Thyroid gland (tissue), 4 donors: ENCODE measurements at regions not wholly inside any gene's neighbourhood (a gene's known extent, or its start where the extent isn't known, plus 50 kb on each side); places are given as distances from the start of the nearest gene placed in this dataset.
A peak's percentile ranks its signal among the peaks of the same experiment; 100 is the strongest.

ENCODE experiments used
- DNase-seq, 2 donors: peaks; one replicate each; pipeline ENCODE4 v3.0.0-alpha.2; 2019
- H3K27ac ChIP-seq, 3 donors: fragments of 200-600 bp; sonication (generic); 1 replicate in 2 of 3; 2 replicates in 1 of 3; pipeline ENCODE4 v1.5.1; 2016 to 2019; ENCODE audit warnings: mild to moderate bottlenecking in 1 of 3, moderate library complexity in 1 of 3
- H3K27me3 ChIP-seq: fragments of 200-600 bp; sonication (generic); one replicate; pipeline ENCODE4 v1.5.1; 2019
- H3K36me3 ChIP-seq, 2 donors: fragments of 200-600 bp; sonication (generic); one replicate each; pipeline ENCODE4 v1.5.1; 2016 to 2019
- H3K4me1 ChIP-seq, 2 donors: fragments of 200-600 bp; sonication (generic); one replicate each; pipeline ENCODE4 v1.5.1; 2017 to 2019
- H3K4me3 ChIP-seq, 3 donors: fragments of 200-600 bp; sonication (generic); replicated peaks in 1 of 3; 1 replicate in 2 of 3; 2 replicates in 1 of 3; pipeline ENCODE4 v1.5.1; 2016; ENCODE audit warnings: mild to moderate bottlenecking in 1 of 3
- H3K9me3 ChIP-seq: fragments of 200-600 bp; sonication (generic); one replicate; pipeline ENCODE4 v1.5.1; 2017
- POLR2A ChIP-seq, 2 donors: fragments of 450-650 bp; IDR thresholded peaks; one replicate each; pipeline ENCODE4 v1.6.1; 2017; ENCODE audit warnings: antibody characterized with exemption in 2 of 2, mild to moderate bottlenecking in 2 of 2, moderate library complexity in 1 of 2
- WGBS, 2 donors: methylation state at CpG; one replicate each; pipeline ENCODE4 v1.1.5; 2017; 5-methylcytosine and 5-hydroxymethylcytosine counted together
- intact Hi-C: fragments of 100-400 bp; cut with DNase I; formaldehyde crosslinking; loops from one replicate; pipeline ENCODE4 v1.15.1; 2023
- TF ChIP-seq, protein P1 (sequence below), 6 experiments: fragments of 200-600 bp in 3 of 6; fragments of 450-650 bp in 3 of 6; sonication (generic) in 3 of 6; IDR thresholded peaks; one replicate each; pipeline ENCODE4 v1.5.1; 2016 to 2019; ENCODE audit warnings: antibody characterized with exemption in 6 of 6, mild to moderate bottlenecking in 2 of 6, inconsistent platforms in 1 of 6, moderate library complexity in 1 of 6

DNA sequence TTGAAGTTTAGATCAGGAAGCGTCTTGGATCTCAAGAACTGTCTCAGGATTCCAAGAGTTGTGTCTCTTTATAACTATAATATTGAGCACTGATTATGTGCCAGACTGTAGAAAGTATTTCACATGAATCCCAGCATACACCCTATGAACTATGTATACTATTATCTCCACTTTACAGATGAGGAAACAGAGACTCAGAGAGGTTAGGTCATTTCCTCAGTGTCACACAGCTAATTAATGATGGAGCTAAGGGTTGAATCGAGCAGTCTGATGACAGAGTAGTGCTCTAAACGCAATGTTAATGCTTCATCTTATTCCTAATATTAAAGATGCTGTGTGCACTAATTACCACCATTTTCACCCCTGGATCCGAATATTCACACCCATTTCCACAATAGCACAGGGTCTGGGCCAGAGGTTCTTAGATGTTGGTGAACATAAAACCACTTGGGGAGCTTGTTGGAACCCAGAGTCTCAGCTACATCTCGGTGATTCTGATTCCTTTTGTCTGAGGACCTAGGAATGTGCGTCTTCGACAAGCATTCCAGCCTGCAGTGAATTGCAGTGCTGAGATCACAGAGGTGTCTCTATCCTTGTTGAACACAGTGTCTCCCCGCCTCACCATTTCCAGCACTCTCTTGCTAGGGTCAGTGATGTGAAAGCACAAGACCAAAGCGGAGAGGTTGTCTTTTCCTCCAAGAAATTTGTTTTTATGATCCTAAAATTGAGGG, 213.8 kb downstream of the SP3 start:
- Histone ChIP-seq H3K36me3 (no peaks in the 10 kb centered on the region), H3K4me1 (peaks cover 8 to 20% of the 10 kb centered on the region in 2 donors), H3K27ac (no peak overlapping the region), H3K27me3 (no peaks in the 10 kb centered on the region), H3K4me3 (no peak overlapping the region), H3K9me3 (no peaks in the 10 kb centered on the region)
- WGBS, 2 donors, result 89 to 90% methylated on average over 9 of the region's 9 CpGs
- no peak for DNase-seq
- intact Hi-C loops, result no loop called here
- TF ChIP-seq, protein P1, sequence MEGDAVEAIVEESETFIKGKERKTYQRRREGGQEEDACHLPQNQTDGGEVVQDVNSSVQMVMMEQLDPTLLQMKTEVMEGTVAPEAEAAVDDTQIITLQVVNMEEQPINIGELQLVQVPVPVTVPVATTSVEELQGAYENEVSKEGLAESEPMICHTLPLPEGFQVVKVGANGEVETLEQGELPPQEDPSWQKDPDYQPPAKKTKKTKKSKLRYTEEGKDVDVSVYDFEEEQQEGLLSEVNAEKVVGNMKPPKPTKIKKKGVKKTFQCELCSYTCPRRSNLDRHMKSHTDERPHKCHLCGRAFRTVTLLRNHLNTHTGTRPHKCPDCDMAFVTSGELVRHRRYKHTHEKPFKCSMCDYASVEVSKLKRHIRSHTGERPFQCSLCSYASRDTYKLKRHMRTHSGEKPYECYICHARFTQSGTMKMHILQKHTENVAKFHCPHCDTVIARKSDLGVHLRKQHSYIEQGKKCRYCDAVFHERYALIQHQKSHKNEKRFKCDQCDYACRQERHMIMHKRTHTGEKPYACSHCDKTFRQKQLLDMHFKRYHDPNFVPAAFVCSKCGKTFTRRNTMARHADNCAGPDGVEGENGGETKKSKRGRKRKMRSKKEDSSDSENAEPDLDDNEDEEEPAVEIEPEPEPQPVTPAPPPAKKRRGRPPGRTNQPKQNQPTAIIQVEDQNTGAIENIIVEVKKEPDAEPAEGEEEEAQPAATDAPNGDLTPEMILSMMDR (IDR thresholded peaks at IDR 0.05), result no peak
- no peak for TF ChIP-seq POLR2A (IDR thresholded peaks at IDR 0.05)

DNA sequence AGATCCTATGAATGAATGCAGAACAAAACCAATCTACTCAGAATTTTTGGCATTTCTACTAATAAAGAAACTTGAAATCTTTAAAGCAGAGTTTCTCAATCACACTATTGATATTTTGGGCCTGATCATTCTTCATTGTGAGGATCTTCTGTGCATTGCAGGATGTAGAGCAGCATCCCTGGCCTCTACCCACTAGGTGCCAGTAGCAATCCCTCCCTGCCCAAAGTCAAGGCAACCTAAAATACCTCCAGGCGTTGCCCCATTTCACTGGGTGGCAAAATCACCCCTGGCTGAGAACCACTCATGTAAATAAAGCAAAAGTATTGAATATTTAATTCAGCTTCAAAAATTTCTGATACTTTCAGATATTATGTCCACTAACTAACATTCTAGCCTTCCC, 213.0 kb downstream of the SP3 start:
- TF ChIP-seq POLR2A (IDR thresholded peaks at IDR 0.05), result no peak
- TF ChIP-seq, protein P1 (IDR thresholded peaks at IDR 0.05), result peak in 1 of 6 experiments; percentile 10
- no peak for DNase-seq

DNA sequence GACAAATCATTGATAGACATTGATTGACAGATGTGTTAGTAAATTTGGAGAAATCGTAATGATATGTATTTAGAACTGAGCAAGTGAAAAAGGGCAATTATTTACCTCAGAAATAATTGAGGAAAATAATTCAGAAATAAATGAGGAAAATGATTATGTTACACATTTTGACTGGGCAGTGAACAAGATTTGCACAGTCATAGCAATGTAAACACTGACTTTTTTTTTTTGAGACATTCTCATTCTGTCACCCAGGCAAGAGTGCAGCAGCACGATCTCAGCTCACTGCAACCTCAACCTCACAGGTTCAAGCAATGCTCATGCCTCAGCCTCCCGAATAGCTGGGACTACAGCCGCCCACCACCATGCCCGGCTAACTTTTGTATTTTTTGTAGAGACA, 211.7 kb downstream of the SP3 start:
- TF ChIP-seq, protein P1 (IDR thresholded peaks at IDR 0.05), result no peak
- TF ChIP-seq POLR2A (IDR thresholded peaks at IDR 0.05), result no peak
- Histone ChIP-seq H3K4me3 (no peak overlapping the region), H3K9me3 (no peaks in the 10 kb centered on the region), H3K27me3 (no peaks in the 10 kb centered on the region), H3K36me3 (no peaks in the 10 kb centered on the region), H3K4me1 (peaks cover 8 to 20% of the 10 kb centered on the region in 2 donors), H3K27ac (no peak overlapping the region)
- intact Hi-C loops, result no loop called here
- no peak for DNase-seq
- WGBS, 2 donors, result 94% methylated on average over 5 of the region's 5 CpGs

More for the DNA sequence above, 213.0 kb downstream of the SP3 start:
- H3K4me3 ChIP-seq, result no peak overlapping the region
- intact Hi-C loops, result no loop called here
- H3K27ac ChIP-seq, result no peak overlapping the region
- H3K27me3 ChIP-seq, result no peaks in the 10 kb centered on the region
- peaks cover 8 to 20% of the 10 kb centered on the region in 2 donors for H3K4me1 ChIP-seq
- H3K9me3 ChIP-seq, result no peaks in the 10 kb centered on the region
- WGBS, 2 donors, result 34 to 56% methylated on average over 1 of the region's 1 CpG
- H3K36me3 ChIP-seq, result no peaks in the 10 kb centered on the region

DNA sequence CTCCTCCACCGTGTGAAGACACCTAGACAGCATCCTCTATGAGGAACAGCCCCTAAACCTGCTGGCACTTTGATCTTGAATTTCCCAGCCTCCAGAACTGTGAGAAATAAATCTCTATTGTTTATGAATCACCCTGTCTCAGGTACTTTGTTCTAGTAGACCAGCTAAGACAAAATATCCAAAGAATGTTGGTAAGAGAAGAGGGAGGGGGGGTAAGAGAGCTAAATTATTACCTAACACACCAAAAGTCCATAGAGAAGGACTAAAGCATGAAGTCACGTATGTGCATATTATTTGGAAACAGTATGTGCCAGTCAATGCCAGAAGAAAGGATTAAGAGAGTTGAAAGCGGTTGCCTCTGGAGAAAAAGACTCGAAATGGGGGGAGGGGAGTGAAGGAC, 211.0 kb downstream of the SP3 start:
- intact Hi-C loops, result no loop called here
- 79 to 81% methylated on average over 4 of the region's 4 CpGs for WGBS, 2 donors
- no peaks in the 10 kb centered on the region for H3K9me3 ChIP-seq

DNA sequence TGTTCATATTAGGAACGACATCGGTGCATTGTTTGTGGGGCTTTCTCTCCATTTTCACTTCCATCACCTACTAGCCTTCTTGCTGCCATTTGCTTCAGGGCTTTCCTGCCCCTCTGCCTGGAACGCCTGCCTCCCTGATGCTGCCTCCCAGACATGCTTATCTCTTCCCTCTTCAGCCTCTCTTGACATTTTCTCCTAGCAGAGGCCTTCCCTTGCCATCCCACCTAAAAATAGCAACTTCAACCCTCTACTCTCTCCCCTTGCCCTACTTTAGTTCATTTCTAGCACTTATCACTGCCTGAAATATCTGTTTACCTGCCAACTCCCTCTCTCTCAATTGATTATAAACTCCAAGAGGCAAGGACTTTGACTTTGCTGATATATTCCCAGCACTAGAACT, 210.3 kb downstream of the SP3 start:
- 80 to 89% methylated on average over 3 of the region's 3 CpGs for WGBS, 2 donors
- intact Hi-C loops, result no loop called here

More for the DNA sequence above, 211.0 kb downstream of the SP3 start:
- H3K4me3 ChIP-seq, result no peak overlapping the region
- H3K36me3 ChIP-seq, result no peaks in the 10 kb centered on the region
- TF ChIP-seq, protein P1 (IDR thresholded peaks at IDR 0.05), result no peak
- TF ChIP-seq POLR2A (IDR thresholded peaks at IDR 0.05), result no peak
- no peaks in the 10 kb centered on the region for H3K27me3 ChIP-seq
- no peak overlapping the region for H3K27ac ChIP-seq
- H3K4me1 ChIP-seq, result peaks cover 8 to 20% of the 10 kb centered on the region in 2 donors
- no peak for DNase-seq

More for the DNA sequence above, 210.3 kb downstream of the SP3 start:
- TF ChIP-seq, protein P1 (IDR thresholded peaks at IDR 0.05), result no peak
- TF ChIP-seq POLR2A (IDR thresholded peaks at IDR 0.05), result no peak
- Histone ChIP-seq H3K27ac (no peak overlapping the region), H3K4me1 (peaks cover 10 to 19% of the 10 kb centered on the region in 2 donors), H3K36me3 (no peaks in the 10 kb centered on the region), H3K27me3 (no peaks in the 10 kb centered on the region), H3K9me3 (no peaks in the 10 kb centered on the region), H3K4me3 (no peak overlapping the region)
- DNase-seq, result no peak
